ENCODE measurements at regions not wholly inside any gene's neighbourhood (a gene's known extent, or its start where the extent isn't known, plus 50 kb on each side); places are given as distances from the start of the nearest gene placed in this dataset.
"Not testable (repeated sequence)": the region's sequence is repeated elsewhere in the genome, so short reads cannot be mapped to it uniquely, and the experiment has no call there.

DNA sequence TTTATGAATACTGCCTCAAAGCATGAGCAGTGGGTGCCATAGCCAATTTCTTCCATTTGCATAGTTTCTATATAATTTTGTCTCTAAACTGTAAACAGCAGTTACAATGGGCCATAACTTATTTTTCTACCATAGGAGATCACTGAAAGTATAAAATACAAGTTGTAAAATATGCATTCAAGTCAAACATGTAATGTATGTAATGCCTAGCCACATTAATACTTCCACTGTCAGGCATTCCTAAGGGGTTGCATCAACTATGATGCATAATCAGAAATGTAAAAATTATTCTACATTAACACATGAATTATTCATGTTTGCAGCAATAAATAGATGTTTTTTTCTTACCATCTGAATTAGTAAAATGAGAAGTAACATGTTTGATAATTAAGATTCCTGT lies 560.3 kb upstream of the ZP4 start:
- no peak for DNase-seq
- Histone ChIP-seq H3K4me1 (replicated peaks in 1 of 2) (no peaks in the 10 kb centered on the region), H3K36me3 (replicated peaks in 1 of 2) (no peaks in the 10 kb centered on the region), H3K4me3 (no peak overlapping the region), H3K27ac (no peak overlapping the region), H3K9me3 (replicated peaks in 1 of 3) (no peaks in the 10 kb centered on the region), H3K27me3 (no peaks in the 10 kb centered on the region)
- TF ChIP-seq CTCF (IDR thresholded peaks at IDR 0.05) = no peak
- TF ChIP-seq POLR2A (IDR thresholded peaks at IDR 0.05) = no peak
- intact Hi-C loops (cut with DNase I) = no loop called here

- Histone ChIP-seq H3K9me3 (replicated peaks in 1 of 3) (no peaks in the 10 kb centered on the region), H3K4me3 (no peak overlapping the region), H3K4me1 (replicated peaks in 1 of 2) (no peaks in the 10 kb centered on the region), H3K36me3 (replicated peaks in 1 of 2) (no peaks in the 10 kb centered on the region), H3K27me3 (no peaks in the 10 kb centered on the region), H3K27ac (no peak overlapping the region)
- intact Hi-C loops (cut with DNase I) = no loop called here
- DNase-seq = no peak
- TF ChIP-seq POLR2A (IDR thresholded peaks at IDR 0.05) (no peak), CTCF (IDR thresholded peaks at IDR 0.05) (no peak)
- 66 to 82% (median 76%) methylated on average over 6 of the region's 6 CpGs for WGBS, 4 donors
These were observed 553.0 kb upstream of the ZP4 start for GRCh38 chr1:238443687-238444086.

DNA sequence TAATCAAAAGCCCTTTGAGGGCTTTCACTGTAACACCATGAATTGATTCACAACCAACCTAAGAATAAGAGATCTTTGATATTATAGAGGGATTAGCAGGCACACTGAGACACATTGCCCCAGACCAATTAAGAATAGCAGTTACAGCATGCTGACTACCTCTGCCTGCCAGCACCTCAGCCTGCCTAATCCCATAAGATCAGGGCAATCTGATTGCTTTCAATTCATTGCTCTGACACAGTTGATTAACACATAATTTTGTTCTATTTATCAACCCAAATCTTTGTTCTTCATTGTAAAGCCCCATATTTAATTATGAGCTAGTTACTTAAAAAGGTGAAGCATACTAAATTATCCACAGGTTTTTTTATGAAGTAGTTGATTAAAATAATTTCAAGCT lies 548.8 kb upstream of the ZP4 start:
- Histone ChIP-seq H3K4me1 (replicated peaks in 1 of 2) (no peaks in the 10 kb centered on the region), H3K27me3 (no peaks in the 10 kb centered on the region), H3K4me3 (no peak overlapping the region), H3K9me3 (replicated peaks in 1 of 3) (no peaks in the 10 kb centered on the region), H3K27ac (no peak overlapping the region), H3K36me3 (replicated peaks in 1 of 2) (no peaks in the 10 kb centered on the region)
- no peak for DNase-seq
- intact Hi-C loops (cut with DNase I) = no loop called here
- TF ChIP-seq CTCF (IDR thresholded peaks at IDR 0.05) = no peak

- Histone ChIP-seq H3K36me3 (replicated peaks in 1 of 2) (no peaks in the 10 kb centered on the region), H3K4me1 (replicated peaks in 1 of 2) (no peaks in the 10 kb centered on the region), H3K9me3 (replicated peaks in 1 of 3) (no peaks in the 10 kb centered on the region), H3K27me3 (no peaks in the 10 kb centered on the region), H3K27ac (no peak overlapping the region), H3K4me3 (no peak overlapping the region)
- intact Hi-C loops (cut with DNase I) = no loop called here
- TF ChIP-seq POLR2A (IDR thresholded peaks at IDR 0.05) (no peak), CTCF (IDR thresholded peaks at IDR 0.05) (no peak)
- 48 to 56% (median 51%) methylated on average over 5 of the region's 5 CpGs for WGBS, 4 donors
- no peak for DNase-seq
These were observed 547.9 kb upstream of the ZP4 start for GRCh38 chr1:238438311-238439270.

DNA sequence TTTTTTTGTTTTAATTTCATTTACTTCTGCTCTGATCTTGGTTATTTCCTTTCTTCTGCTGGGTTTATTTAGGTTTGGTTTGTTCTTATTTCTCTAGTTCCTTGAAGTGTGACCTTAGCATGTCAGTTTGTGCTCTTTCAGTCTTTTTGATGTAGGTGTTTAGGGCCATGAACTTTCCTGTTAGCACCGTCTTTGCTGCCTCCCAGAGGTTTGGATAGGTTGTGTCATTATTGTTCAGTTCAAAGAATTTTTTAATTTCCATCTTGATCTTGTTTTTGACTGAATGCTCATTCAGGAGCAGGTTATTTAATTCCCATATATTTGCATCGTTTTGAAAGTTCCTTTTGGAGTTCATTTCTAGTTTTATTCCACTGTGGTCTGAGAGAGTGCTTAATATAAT lies 539.0 kb upstream of the ZP4 start:
- H3K27me3 ChIP-seq; intact Hi-C loops (cut with DNase I); H3K4me1 ChIP-seq (replicated peaks in 1 of 2); H3K9me3 ChIP-seq (replicated peaks in 1 of 3); H3K27ac ChIP-seq; DNase-seq; H3K4me3 ChIP-seq; H3K36me3 ChIP-seq (replicated peaks in 1 of 2): not testable (repeated sequence)
- 42 to 71% (median 45%) methylated on average over 2 of the region's 2 CpGs for WGBS, 4 donors

Data from adrenal gland (tissue), 9 donors.